Astrocyte (in vitro differentiated cells and primary cell): ENCODE measurements at regions not wholly inside any gene's neighbourhood (a gene's known extent, or its start where the extent isn't known, plus 50 kb on each side); places are given as distances from the start of the nearest gene placed in this dataset.

ENCODE experiments used
- DNase-seq: peaks from one replicate; pipeline ENCODE4 v3.0.0-alpha.2; 2010; ENCODE audit warnings: low read depth
- FAIRE-seq: peaks from 2 replicates; lab custom pipeline; 2011; peaks lifted over from hg19 to GRCh38; lab: Jason Lieb, UNC
- H2AFZ ChIP-seq: 2 replicates; pipeline ENCODE4 v1.6.0; 2012; ENCODE audit warnings: low read depth, low read length, inconsistent platforms
- H3K27ac ChIP-seq: 2 replicates; pipeline ENCODE4 v1.5.1; 2011; ENCODE audit warnings: low read depth, low read length, inconsistent platforms
- H3K27me3 ChIP-seq: 2 replicates; pipeline ENCODE4 v1.6.0; 2011; ENCODE audit warnings: low read length, inconsistent platforms; ENCODE audit not compliant: insufficient read depth
- H3K36me3 ChIP-seq: 2 replicates; pipeline ENCODE4 v1.5.1; 2011; ENCODE audit warnings: low read length, inconsistent platforms; ENCODE audit not compliant: insufficient read depth
- H3K4me1 ChIP-seq: 2 replicates; pipeline ENCODE4 v1.5.1; 2011; ENCODE audit warnings: low read length, inconsistent platforms; ENCODE audit not compliant: insufficient read depth
- H3K4me2 ChIP-seq: 2 replicates; pipeline ENCODE4 v1.6.0; 2012; ENCODE audit warnings: low read length, inconsistent platforms
- H3K4me3 ChIP-seq: 2 replicates; pipeline ENCODE4 v1.5.1; 2011; ENCODE audit warnings: low read depth, mild to moderate bottlenecking, low read length, inconsistent platforms; ENCODE audit not compliant: insufficient read depth
- H3K79me2 ChIP-seq: 2 replicates; pipeline ENCODE4 v1.6.0; 2012; ENCODE audit warnings: mild to moderate bottlenecking, low read length, inconsistent platforms; ENCODE audit not compliant: insufficient read depth
- H3K9ac ChIP-seq: 2 replicates; pipeline ENCODE4 v1.6.0; 2012; ENCODE audit warnings: mild to moderate bottlenecking, low read length, inconsistent platforms
- H3K9me3 ChIP-seq: 2 replicates; pipeline ENCODE4 v1.5.1; 2012; ENCODE audit warnings: low read depth, mild to moderate bottlenecking, low read length, inconsistent platforms; ENCODE audit not compliant: insufficient read depth
- H4K20me1 ChIP-seq: 2 replicates; pipeline ENCODE4 v1.6.0; 2012; ENCODE audit warnings: low read length, inconsistent platforms; ENCODE audit not compliant: insufficient read depth
- H3K27ac Mint-ChIP-seq: one replicate; pipeline ENCODE4 v1.8.0; 2021; ENCODE audit warnings: mild to moderate bottlenecking, mixed read lengths; ENCODE audit not compliant: unreplicated experiment
- H3K27me3 Mint-ChIP-seq: one replicate; pipeline ENCODE4 v1.8.0; 2021; ENCODE audit warnings: low read depth, mixed read lengths; ENCODE audit not compliant: unreplicated experiment
- H3K36me3 Mint-ChIP-seq: one replicate; pipeline ENCODE4 v1.8.0; 2021; ENCODE audit warnings: low read depth, mixed read lengths; ENCODE audit not compliant: unreplicated experiment
- H3K4me1 Mint-ChIP-seq: one replicate; pipeline ENCODE4 v1.8.0; 2021; ENCODE audit warnings: low read depth, mixed read lengths; ENCODE audit not compliant: unreplicated experiment
- H3K4me3 Mint-ChIP-seq: one replicate; pipeline ENCODE4 v1.8.0; 2021; ENCODE audit warnings: mild to moderate bottlenecking, moderate library complexity, mixed read lengths; ENCODE audit not compliant: unreplicated experiment
- H3K9me3 Mint-ChIP-seq: one replicate; pipeline ENCODE4 v1.8.0; 2021; ENCODE audit warnings: mild to moderate bottlenecking, mixed read lengths; ENCODE audit not compliant: unreplicated experiment
- EZH2 ChIP-seq: IDR thresholded peaks from 2 replicates; pipeline ENCODE4 v1.6.1; 2012; ENCODE audit warnings: mild to moderate bottlenecking, low read length, inconsistent platforms; ENCODE audit not compliant: insufficient read depth
- TF ChIP-seq, protein P1 (sequence below): IDR thresholded peaks from 2 replicates; pipeline ENCODE4 v1.5.1; 2011; ENCODE audit warnings: low read depth, mild to moderate bottlenecking, inconsistent platforms, low read length, moderate library complexity; ENCODE audit not compliant: insufficient read depth

DNA sequence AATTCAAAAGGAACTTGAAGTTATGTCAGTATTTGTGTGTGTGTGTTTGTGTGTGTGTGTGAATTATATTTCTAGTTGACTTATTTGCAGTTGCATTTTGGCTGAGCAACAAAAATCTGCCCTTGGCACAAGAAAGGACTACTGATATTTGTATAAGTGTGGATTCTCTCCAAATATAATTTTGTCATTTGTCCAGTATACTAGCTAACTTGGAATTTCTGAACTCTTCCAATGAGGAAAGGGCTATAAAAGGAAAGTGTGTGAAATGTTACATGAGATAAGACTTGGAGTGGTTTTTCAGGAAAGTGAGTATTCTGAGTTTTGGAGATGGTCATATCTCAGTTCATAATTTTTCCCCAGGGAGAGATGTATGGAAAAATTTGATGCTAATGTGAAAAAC lies 1384.1 kb upstream of the B3GALT2 start:
- no peaks in the 10 kb centered on the region for H3K27me3 ChIP-seq
- H4K20me1 ChIP-seq: no peaks in the 10 kb centered on the region
- H3K4me3 ChIP-seq: no peak overlapping the region
- H3K36me3 ChIP-seq: no peaks in the 10 kb centered on the region
- DNase-seq (peak; percentile 28), FAIRE-seq (no peak)
- TF ChIP-seq EZH2: no peak
- TF ChIP-seq, protein P1, sequence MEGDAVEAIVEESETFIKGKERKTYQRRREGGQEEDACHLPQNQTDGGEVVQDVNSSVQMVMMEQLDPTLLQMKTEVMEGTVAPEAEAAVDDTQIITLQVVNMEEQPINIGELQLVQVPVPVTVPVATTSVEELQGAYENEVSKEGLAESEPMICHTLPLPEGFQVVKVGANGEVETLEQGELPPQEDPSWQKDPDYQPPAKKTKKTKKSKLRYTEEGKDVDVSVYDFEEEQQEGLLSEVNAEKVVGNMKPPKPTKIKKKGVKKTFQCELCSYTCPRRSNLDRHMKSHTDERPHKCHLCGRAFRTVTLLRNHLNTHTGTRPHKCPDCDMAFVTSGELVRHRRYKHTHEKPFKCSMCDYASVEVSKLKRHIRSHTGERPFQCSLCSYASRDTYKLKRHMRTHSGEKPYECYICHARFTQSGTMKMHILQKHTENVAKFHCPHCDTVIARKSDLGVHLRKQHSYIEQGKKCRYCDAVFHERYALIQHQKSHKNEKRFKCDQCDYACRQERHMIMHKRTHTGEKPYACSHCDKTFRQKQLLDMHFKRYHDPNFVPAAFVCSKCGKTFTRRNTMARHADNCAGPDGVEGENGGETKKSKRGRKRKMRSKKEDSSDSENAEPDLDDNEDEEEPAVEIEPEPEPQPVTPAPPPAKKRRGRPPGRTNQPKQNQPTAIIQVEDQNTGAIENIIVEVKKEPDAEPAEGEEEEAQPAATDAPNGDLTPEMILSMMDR: no peak
- no peaks in the 10 kb centered on the region for H3K9me3 ChIP-seq
- no peaks in the 10 kb centered on the region for H3K79me2 ChIP-seq
- H2AFZ ChIP-seq: no peak overlapping the region
- H3K36me3 Mint-ChIP-seq: no peaks in the 10 kb centered on the region
- H3K27ac ChIP-seq: no peak overlapping the region
- no peaks in the 10 kb centered on the region for H3K4me1 Mint-ChIP-seq
- H3K4me1 ChIP-seq: no peaks in the 10 kb centered on the region
- no peaks in the 10 kb centered on the region for H3K27me3 Mint-ChIP-seq
- H3K27ac Mint-ChIP-seq: no peak overlapping the region
- H3K9me3 Mint-ChIP-seq: no peaks in the 10 kb centered on the region
- H3K4me2 ChIP-seq: no peak overlapping the region
- H3K9ac ChIP-seq: no peak overlapping the region
- H3K4me3 Mint-ChIP-seq: no peak overlapping the region

DNA sequence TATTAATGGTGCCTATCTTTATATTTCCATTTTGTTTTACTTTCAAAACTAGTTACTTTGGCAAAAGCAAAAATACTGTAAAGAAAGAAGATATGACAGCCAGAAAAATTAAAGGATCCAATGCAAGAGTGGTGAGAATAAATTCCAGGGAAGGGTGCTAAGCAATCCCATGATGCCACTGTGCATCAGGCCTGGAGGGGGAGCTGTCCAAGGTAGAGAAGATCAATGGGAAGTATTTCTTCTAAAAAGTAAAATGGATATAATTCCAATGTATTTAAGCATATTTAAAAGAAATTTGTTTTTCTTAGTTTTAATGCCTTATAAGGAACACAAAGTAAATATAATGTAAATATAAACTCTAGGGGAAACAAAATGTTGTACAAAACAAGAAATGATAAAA lies 1382.2 kb upstream of the B3GALT2 start:
- Histone ChIP-seq H3K27ac (no peak overlapping the region), H3K9ac (no peak overlapping the region), H3K4me1 (no peaks in the 10 kb centered on the region), H3K79me2 (no peaks in the 10 kb centered on the region), H3K9me3 (no peaks in the 10 kb centered on the region), H3K4me2 (no peak overlapping the region), H4K20me1 (no peaks in the 10 kb centered on the region), H3K36me3 (no peaks in the 10 kb centered on the region), H2AFZ (no peak overlapping the region), H3K4me3 (no peak overlapping the region), H3K27me3 (no peaks in the 10 kb centered on the region)
- no peaks in the 10 kb centered on the region for H3K27me3 Mint-ChIP-seq
- H3K9me3 Mint-ChIP-seq: no peaks in the 10 kb centered on the region
- no peaks in the 10 kb centered on the region for H3K36me3 Mint-ChIP-seq
- peak; percentile 2 for DNase-seq
- FAIRE-seq: no peak
- H3K4me1 Mint-ChIP-seq: no peaks in the 10 kb centered on the region
- TF ChIP-seq EZH2: no peak
- TF ChIP-seq, protein P1: no peak
- no peak overlapping the region for H3K4me3 Mint-ChIP-seq
- H3K27ac Mint-ChIP-seq: no peak overlapping the region

DNA sequence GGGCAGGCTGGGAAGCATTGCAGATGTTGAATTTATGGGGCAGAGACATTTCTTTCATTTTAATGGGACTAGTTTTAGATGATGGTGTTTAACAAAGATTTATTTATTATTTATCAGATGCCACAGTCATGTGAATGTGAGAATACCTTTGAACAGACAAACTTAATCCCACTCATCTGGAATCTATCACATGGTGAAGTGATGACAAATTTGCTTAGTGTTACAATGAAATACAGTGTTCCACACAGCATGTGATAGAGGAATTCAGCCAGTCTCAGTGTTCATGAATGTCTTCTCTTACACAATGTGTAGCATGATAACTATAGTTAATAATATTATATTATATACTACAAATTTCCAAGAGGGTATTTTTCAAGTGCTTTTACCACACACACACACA lies 1361.7 kb upstream of the B3GALT2 start:
- Mint-ChIP-seq H3K9me3 (peaks cover 2% of the 10 kb centered on the region), H3K4me3 (no peak overlapping the region), H3K4me1 (no peaks in the 10 kb centered on the region), H3K27ac (no peak overlapping the region), H3K27me3 (no peaks in the 10 kb centered on the region), H3K36me3 (no peaks in the 10 kb centered on the region)
- H4K20me1 ChIP-seq: no peaks in the 10 kb centered on the region
- H3K4me1 ChIP-seq: no peaks in the 10 kb centered on the region
- TF ChIP-seq, protein P1: no peak
- no peak for TF ChIP-seq EZH2
- no peaks in the 10 kb centered on the region for H3K36me3 ChIP-seq
- H3K27ac ChIP-seq: no peak overlapping the region
- H3K4me3 ChIP-seq: no peak overlapping the region
- H2AFZ ChIP-seq: no peak overlapping the region
- H3K9me3 ChIP-seq: no peaks in the 10 kb centered on the region
- no peaks in the 10 kb centered on the region for H3K79me2 ChIP-seq
- no peak for FAIRE-seq
- DNase-seq: no peak
- no peaks in the 10 kb centered on the region for H3K27me3 ChIP-seq
- H3K4me2 ChIP-seq: no peak overlapping the region
- H3K9ac ChIP-seq: no peak overlapping the region
